Tibial nerve (tissue), 3 donors: ENCODE measurements at regions not wholly inside any gene's neighbourhood (a gene's known extent, or its start where the extent isn't known, plus 50 kb on each side); places are given as distances from the start of the nearest gene placed in this dataset.

Experiments
- POLR2A ChIP-seq, 2 donors: fragments of 450-650 bp; IDR thresholded peaks; one replicate each; pipeline ENCODE4 v1.6.1; 2017; ENCODE audit warnings: antibody characterized with exemption in 2 of 2, mild to moderate bottlenecking in 2 of 2, moderate library complexity in 2 of 2
- TF ChIP-seq, protein P1 (sequence below), 5 experiments: fragments of 200-600 bp in 3 of 5; fragments of 450-650 bp in 2 of 5; sonication (generic) in 3 of 5; IDR thresholded peaks; one replicate each; pipeline ENCODE4 v1.5.1; 2016 to 2019; ENCODE audit warnings: antibody characterized with exemption in 5 of 5, mild to moderate bottlenecking in 3 of 5, moderate library complexity in 2 of 5

DNA sequence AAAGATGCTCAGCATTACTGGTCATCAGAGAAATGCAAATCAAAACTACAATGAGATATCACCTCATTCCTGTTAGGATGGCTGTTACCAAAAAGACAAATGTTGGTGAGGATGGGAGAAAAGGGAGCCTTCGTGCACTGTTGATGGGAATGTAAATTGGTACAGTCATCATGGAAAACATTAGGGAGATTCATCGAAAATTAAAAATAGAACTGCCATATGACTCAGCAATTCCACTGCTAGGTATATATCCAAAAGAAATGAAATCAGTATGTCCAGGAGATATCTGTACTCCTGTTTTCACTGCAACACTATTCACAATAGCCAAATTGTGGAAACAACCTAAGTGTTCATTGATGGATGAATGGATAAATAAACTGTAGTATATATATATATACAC is 228.1 kb downstream of the ACTR3B start:
- TF ChIP-seq, protein P1, sequence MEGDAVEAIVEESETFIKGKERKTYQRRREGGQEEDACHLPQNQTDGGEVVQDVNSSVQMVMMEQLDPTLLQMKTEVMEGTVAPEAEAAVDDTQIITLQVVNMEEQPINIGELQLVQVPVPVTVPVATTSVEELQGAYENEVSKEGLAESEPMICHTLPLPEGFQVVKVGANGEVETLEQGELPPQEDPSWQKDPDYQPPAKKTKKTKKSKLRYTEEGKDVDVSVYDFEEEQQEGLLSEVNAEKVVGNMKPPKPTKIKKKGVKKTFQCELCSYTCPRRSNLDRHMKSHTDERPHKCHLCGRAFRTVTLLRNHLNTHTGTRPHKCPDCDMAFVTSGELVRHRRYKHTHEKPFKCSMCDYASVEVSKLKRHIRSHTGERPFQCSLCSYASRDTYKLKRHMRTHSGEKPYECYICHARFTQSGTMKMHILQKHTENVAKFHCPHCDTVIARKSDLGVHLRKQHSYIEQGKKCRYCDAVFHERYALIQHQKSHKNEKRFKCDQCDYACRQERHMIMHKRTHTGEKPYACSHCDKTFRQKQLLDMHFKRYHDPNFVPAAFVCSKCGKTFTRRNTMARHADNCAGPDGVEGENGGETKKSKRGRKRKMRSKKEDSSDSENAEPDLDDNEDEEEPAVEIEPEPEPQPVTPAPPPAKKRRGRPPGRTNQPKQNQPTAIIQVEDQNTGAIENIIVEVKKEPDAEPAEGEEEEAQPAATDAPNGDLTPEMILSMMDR (IDR thresholded peaks at IDR 0.05): no peak
- TF ChIP-seq POLR2A (IDR thresholded peaks at IDR 0.05): no peak
